ENCODE measurements at regions not wholly inside any gene's neighbourhood (a gene's known extent, or its start where the extent isn't known, plus 50 kb on each side); places are given as distances from the start of the nearest gene placed in this dataset.
A peak's percentile ranks its signal among the peaks of the same experiment; 100 is the strongest.

DNA sequence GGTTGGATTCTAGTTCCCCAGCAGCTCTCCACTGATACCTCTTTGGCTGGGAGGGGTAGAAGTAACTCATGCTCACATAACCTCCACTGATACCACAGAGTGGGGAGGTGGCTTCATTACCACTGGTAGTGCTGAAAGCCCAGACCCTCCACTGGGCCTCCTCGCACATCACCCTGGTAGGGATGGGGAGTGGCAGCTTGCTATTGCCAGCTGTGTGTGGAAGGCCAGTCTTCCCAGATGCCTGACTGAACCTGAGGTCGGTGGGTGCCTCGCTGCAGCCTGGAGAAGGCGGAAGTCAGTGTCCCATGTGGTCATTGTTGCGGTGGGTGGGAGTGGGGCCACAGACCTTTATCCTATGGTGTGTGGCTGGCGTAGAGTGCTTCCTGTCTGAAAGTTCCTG is 138.0 kb downstream of the TAF11L14 start (continued):
- TF ChIP-seq, protein P1, sequence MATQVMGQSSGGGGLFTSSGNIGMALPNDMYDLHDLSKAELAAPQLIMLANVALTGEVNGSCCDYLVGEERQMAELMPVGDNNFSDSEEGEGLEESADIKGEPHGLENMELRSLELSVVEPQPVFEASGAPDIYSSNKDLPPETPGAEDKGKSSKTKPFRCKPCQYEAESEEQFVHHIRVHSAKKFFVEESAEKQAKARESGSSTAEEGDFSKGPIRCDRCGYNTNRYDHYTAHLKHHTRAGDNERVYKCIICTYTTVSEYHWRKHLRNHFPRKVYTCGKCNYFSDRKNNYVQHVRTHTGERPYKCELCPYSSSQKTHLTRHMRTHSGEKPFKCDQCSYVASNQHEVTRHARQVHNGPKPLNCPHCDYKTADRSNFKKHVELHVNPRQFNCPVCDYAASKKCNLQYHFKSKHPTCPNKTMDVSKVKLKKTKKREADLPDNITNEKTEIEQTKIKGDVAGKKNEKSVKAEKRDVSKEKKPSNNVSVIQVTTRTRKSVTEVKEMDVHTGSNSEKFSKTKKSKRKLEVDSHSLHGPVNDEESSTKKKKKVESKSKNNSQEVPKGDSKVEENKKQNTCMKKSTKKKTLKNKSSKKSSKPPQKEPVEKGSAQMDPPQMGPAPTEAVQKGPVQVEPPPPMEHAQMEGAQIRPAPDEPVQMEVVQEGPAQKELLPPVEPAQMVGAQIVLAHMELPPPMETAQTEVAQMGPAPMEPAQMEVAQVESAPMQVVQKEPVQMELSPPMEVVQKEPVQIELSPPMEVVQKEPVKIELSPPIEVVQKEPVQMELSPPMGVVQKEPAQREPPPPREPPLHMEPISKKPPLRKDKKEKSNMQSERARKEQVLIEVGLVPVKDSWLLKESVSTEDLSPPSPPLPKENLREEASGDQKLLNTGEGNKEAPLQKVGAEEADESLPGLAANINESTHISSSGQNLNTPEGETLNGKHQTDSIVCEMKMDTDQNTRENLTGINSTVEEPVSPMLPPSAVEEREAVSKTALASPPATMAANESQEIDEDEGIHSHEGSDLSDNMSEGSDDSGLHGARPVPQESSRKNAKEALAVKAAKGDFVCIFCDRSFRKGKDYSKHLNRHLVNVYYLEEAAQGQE (IDR thresholded peaks at IDR 0.05; ENCODE audit: unreplicated experiment): no peak
- TF ChIP-seq, protein P2, sequence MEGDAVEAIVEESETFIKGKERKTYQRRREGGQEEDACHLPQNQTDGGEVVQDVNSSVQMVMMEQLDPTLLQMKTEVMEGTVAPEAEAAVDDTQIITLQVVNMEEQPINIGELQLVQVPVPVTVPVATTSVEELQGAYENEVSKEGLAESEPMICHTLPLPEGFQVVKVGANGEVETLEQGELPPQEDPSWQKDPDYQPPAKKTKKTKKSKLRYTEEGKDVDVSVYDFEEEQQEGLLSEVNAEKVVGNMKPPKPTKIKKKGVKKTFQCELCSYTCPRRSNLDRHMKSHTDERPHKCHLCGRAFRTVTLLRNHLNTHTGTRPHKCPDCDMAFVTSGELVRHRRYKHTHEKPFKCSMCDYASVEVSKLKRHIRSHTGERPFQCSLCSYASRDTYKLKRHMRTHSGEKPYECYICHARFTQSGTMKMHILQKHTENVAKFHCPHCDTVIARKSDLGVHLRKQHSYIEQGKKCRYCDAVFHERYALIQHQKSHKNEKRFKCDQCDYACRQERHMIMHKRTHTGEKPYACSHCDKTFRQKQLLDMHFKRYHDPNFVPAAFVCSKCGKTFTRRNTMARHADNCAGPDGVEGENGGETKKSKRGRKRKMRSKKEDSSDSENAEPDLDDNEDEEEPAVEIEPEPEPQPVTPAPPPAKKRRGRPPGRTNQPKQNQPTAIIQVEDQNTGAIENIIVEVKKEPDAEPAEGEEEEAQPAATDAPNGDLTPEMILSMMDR (conservative IDR thresholded peaks at IDR 0.05; ENCODE audit: low read depth in 2 of 2): no peak
- TF ChIP-seq, protein P3, sequence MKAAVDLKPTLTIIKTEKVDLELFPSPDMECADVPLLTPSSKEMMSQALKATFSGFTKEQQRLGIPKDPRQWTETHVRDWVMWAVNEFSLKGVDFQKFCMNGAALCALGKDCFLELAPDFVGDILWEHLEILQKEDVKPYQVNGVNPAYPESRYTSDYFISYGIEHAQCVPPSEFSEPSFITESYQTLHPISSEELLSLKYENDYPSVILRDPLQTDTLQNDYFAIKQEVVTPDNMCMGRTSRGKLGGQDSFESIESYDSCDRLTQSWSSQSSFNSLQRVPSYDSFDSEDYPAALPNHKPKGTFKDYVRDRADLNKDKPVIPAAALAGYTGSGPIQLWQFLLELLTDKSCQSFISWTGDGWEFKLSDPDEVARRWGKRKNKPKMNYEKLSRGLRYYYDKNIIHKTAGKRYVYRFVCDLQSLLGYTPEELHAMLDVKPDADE (IDR thresholded peaks at IDR 0.05): no peak

DNA sequence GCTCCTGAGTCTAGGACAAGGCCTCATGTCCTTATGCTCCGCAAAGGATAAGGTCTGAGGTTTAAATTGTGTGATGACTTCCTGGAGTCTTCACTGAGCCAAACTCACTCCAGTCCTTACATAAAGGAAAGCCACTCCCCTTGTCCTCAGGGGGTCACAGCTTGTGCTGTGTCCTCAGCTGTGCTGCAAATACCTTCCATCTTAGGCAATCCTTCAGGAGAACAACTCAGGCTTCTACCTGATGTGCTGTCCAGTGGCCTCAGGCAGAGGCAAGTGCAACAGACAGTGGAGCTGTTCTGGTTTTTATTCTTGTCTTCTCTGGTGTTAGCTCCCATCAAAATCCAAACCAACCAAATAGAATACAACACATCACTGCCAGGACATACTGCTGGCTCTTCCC is 151.5 kb downstream of the TAF11L14 start:
- DNase-seq (ENCODE audit: low spot score) (peak; percentile 33), ATAC-seq (peak; percentile 76)
- Histone ChIP-seq H3K79me2 (replicated peaks; ENCODE audit: insufficient read depth) (no peaks in the 10 kb centered on the region), H3K4me1 (ENCODE audit: insufficient read depth) (no peaks in the 10 kb centered on the region), H3K36me3 (ENCODE audit: insufficient read depth) (no peaks in the 10 kb centered on the region), H3K27ac (ENCODE audit: low read depth) (no peak overlapping the region), H3K4me2 (no peak overlapping the region), H3K4me3 (no peak overlapping the region), H4K20me1 (replicated peaks; ENCODE audit: insufficient read depth) (no peaks in the 10 kb centered on the region), H2AFZ (no peak overlapping the region), H3K9me2 (ENCODE audit: insufficient read depth) (0 out of 2 replicates have a peak, but pooled peaks cover 3% of the 10 kb centered on the region), H3K27me3 (ENCODE audit: insufficient read depth) (no peaks in the 10 kb centered on the region), H3F3A (replicated peaks; ENCODE audit: low read depth) (no peaks in the 10 kb centered on the region)
- Mint-ChIP-seq H3K27me3 (ENCODE audit: insufficient read depth, low read depth, poor library complexity) (no peaks in the 10 kb centered on the region), H3K4me3 (no peak overlapping the region), H3K4me1 (peaks cover 6% of the 10 kb centered on the region; the same call in 2 of the 3 replicates), H3K36me3 (ENCODE audit: low read depth) (no peaks in the 10 kb centered on the region), H3K9me3 (peaks cover 3% of the 10 kb centered on the region; the same call in 1 of the 3 replicates), H3K27ac (no peak overlapping the region)
- TF ChIP-seq EZH2 (IDR thresholded peaks at IDR 0.05; ENCODE audit: low read depth, unreplicated experiment): no peak
- TF ChIP-seq, protein P4, sequence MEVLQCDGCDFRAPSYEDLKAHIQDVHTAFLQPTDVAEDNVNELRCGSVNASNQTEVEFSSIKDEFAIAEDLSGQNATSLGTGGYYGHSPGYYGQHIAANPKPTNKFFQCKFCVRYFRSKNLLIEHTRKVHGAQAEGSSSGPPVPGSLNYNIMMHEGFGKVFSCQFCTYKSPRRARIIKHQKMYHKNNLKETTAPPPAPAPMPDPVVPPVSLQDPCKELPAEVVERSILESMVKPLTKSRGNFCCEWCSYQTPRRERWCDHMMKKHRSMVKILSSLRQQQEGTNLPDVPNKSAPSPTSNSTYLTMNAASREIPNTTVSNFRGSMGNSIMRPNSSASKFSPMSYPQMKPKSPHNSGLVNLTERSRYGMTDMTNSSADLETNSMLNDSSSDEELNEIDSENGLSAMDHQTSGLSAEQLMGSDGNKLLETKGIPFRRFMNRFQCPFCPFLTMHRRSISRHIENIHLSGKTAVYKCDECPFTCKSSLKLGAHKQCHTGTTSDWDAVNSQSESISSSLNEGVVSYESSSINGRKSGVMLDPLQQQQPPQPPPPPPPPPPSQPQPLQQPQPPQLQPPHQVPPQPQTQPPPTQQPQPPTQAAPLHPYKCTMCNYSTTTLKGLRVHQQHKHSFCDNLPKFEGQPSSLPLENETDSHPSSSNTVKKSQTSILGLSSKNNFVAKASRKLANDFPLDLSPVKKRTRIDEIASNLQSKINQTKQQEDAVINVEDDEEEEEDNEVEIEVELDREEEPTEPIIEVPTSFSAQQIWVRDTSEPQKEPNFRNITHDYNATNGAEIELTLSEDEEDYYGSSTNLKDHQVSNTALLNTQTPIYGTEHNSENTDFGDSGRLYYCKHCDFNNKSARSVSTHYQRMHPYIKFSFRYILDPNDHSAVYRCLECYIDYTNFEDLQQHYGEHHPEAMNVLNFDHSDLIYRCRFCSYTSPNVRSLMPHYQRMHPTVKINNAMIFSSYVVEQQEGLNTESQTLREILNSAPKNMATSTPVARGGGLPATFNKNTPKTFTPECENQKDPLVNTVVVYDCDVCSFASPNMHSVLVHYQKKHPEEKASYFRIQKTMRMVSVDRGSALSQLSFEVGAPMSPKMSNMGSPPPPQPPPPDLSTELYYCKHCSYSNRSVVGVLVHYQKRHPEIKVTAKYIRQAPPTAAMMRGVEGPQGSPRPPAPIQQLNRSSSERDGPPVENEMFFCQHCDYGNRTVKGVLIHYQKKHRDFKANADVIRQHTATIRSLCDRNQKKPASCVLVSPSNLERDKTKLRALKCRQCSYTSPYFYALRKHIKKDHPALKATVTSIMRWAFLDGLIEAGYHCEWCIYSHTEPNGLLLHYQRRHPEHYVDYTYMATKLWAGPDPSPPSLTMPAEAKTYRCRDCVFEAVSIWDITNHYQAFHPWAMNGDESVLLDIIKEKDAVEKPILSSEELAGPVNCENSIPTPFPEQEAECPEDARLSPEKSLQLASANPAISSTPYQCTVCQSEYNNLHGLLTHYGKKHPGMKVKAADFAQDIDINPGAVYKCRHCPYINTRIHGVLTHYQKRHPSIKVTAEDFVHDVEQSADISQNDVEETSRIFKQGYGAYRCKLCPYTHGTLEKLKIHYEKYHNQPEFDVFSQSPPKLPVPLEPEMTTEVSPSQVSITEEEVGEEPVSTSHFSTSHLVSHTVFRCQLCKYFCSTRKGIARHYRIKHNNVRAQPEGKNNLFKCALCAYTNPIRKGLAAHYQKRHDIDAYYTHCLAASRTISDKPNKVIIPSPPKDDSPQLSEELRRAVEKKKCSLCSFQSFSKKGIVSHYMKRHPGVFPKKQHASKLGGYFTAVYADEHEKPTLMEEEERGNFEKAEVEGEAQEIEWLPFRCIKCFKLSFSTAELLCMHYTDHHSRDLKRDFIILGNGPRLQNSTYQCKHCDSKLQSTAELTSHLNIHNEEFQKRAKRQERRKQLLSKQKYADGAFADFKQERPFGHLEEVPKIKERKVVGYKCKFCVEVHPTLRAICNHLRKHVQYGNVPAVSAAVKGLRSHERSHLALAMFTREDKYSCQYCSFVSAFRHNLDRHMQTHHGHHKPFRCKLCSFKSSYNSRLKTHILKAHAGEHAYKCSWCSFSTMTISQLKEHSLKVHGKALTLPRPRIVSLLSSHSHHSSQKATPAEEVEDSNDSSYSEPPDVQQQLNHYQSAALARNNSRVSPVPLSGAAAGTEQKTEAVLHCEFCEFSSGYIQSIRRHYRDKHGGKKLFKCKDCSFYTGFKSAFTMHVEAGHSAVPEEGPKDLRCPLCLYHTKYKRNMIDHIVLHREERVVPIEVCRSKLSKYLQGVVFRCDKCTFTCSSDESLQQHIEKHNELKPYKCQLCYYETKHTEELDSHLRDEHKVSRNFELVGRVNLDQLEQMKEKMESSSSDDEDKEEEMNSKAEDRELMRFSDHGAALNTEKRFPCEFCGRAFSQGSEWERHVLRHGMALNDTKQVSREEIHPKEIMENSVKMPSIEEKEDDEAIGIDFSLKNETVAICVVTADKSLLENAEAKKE (CRISPR knock-in tag; IDR thresholded peaks at IDR 0.05): 0 out of 2 replicates have a peak, but pooled peaks have one; percentile 53
